Myocyte (in vitro differentiated cells): ENCODE measurements at regions not wholly inside any gene's neighbourhood (a gene's known extent, or its start where the extent isn't known, plus 50 kb on each side); places are given as distances from the start of the nearest gene placed in this dataset.

ENCODE experiments used
- DNase-seq: peaks from one replicate; pipeline ENCODE4 v3.0.0-alpha.2; 2012; ENCODE audit warnings: low read depth

DNA sequence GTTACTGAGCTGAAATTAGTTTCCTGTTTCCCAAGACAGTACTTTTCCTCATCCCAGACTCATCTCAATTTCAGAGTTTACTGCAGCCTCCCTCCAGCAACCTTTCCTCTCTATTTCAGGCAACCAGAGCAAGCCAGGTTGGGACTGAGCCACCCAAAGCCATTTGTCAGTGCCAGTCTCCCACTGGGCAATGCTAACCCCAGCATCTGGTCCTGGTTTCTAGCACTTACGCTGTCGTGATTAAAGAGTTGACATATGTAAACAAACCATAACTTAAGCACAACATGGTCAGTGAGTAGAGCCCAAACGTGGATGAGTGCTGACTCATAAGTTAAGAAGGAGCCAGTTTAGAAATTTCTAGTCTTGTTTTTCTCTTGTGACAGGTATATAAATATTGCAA lies 119.6 kb upstream of the BLID start:
- DNase-seq, result peak; percentile 86

DNA sequence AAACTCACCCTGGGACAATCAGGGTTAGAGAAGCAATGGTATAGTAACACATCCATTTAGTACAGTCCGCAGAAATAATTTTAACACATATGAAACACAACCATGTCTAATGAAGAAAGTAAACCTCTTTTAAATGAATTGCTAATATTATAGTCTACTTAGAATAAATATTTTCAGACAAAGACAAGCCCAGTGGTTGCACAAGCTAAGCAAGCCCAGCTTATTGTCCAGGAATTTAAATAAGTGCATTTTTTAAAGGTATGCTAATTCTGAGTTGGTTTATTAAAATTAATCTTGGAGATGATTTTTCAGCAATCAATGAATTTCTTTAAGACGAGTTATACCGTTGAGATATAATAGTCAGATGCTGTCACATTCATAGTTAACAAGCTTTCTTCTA lies 118.8 kb upstream of the BLID start:
- DNase-seq, result no peak

DNA sequence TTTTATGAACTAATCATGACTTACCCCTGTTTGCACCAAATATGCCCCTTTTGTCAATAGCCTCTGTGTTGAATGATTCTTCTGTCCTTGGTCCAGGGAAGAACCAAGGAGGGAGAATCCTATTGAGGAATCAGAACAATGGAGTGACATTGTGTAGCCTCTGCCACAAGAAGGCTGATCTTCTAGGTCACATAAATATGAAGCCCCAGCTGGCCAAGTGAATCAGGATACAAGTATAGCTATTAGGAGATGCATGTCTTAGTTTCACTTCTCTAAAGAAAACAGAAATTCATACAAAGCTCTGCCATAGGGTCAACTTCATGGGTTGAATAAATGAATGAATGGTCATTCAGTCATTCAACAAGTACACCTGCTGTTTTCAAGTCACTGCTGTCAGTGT lies 118.2 kb upstream of the BLID start:
- peak; percentile 44 for DNase-seq

DNA sequence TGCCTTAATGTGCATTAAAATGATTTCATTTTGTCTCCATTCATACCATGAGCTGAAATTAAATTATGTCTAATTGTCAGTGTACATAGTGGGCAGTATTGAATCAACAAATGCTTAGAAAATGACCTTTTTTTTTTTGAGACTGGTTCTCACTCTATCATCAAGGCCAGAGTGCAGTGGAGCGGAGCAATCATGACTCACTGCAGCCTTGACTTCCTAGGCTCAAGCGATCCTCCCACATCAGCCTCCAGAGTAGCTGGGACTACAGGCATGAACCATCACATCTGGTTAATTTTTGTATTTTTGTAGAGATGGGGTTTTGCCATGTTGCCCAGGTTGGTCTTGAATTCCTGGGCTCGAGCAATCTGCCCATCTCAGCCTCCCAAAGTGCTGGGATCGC lies 117.0 kb upstream of the BLID start:
- no peak for DNase-seq

DNA sequence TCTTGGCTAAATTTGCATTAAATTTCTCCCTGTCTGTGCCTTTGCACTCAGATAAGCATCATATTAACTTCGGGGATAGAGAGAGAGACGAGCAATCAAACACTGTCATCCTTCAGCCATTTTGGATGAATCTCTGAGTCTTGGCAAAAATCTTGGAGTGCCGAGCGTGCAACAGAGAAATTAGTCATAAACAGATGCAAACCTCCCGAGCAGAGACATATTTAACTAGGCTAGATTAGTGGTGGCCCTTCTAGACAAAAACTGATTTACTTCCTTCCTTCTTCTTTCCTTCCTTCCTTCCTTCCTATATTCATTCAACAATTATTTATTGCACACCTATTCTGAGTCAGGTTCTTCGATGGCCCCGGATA lies 114.4 kb upstream of the BLID start:
- no peak for DNase-seq

DNA sequence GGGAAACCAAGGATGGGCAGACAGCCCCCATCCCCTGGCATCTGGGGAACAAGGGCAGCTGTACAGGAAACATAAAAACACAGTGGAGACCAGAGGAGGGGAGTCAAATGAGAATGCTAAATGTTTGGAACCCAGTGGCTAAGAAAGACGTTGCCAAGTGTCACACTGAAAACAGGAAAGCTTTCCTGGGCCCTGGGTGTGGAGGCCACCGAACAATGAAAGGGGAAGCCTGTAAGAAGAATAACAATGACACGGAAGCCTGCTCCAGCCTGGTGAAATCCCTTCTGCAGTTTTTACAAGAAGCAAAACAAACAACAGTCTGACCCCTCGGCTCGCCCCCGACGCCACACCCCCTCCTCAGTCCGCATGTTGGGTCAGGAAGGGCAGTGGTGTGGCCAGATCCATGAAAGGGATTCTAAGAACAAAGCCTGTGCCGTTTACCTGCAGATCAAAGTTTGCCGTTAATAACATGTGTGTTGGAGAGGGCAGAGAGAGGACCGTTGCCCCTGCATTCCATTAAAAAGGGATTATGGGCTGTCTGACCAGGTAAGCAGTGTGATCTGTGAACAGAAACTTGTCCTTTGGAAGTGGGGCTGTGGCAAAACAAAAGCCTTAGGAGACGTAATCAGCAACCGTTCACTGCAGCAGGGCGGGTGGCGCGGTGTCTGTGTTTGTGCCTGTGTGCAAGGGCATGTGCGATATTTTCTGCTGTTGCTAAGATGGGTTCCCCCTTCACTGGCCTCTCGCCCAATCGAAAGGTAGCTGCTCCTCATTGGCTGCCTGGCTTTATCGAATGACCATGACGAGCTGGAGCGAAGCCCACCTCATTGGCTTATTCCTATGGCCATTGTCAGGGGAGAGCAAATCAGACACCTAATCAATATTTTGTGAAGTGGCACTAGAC lies 113.7 kb upstream of the BLID start:
- DNase-seq, result no peak

DNA sequence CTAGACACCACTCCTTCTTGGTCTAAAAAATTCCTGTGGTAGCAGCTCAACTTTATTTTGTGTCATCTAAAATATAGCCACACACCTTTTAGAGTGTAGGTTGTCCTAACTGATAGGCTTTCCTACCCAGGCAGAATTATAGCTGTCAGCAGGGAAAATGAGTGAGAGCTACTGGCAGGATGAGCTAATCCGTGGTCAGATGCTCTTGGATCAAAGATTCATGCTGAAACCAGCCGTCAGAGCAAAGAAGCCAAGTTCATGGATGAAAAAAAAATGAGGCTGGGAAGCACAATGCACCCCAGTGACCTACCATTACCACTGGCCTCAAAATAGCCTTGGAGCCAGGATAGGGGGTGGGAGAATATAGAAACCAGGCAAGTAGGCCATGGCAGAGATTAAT lies 113.1 kb upstream of the BLID start:
- DNase-seq, result peak; percentile 86

DNA sequence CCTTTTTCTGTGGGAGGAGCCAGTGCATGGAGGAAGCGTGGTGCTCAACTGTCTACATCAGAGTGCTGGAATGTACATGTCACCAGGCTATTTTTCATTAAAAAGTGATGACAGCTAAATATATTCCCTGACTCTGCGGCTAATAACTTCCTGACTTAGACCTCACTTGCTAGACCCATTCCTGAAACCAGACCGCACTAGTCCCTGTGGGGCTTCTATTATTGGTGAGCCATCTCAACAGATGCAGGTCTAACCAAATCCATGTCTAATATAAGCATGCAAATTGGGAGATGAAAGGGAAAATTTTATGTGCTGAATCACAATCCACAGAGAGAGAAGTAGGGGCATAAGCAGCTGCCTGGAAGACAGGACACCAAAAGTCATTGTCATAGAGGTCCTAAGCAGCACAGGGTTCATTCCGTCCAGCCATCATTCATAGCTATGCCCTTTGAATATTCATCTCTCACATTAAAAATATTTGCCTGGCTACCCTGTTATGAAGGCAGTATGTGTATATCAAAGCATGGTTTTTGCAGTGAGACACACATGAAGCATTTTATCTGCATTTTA lies 110.9 kb upstream of the BLID start:
- peak; percentile 98 for DNase-seq

DNA sequence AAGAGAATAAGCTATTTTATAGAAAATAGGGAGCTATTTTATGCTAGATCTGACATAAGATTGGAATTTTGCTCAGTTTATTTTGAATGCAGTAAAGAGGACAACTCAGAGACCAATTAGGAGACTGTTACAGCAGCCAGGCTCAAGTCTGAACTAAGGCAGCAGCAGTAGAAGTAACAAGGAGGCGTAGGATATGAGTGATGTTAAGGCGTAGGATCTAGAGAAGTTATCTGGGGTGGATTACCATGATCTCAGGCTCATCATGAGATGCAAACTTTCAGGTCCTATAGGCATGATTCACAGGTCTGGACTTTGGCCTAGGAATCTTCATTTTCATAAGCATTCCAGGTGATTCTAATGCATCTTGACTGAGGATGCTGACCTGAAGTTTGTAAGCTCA lies 108.9 kb upstream of the BLID start:
- DNase-seq, result no peak

DNA sequence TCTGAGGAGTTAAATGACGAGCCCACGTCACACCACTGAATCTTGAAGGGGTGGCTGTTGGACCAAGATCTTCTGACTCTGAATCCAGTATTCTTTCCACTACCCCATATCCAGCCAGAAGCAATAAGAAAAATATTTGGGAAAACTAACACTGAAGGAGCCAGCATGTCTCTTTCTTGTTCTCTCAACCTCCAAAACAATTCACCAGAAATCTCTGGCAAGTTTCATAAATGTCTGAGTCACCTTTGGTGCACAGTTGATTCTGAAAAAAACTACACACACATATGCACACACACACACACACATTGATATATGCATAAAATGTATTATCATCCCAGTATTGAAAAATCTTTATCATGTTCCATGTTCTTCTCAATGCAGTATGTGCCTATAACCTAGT lies 104.3 kb upstream of the BLID start:
- no peak for DNase-seq

DNA sequence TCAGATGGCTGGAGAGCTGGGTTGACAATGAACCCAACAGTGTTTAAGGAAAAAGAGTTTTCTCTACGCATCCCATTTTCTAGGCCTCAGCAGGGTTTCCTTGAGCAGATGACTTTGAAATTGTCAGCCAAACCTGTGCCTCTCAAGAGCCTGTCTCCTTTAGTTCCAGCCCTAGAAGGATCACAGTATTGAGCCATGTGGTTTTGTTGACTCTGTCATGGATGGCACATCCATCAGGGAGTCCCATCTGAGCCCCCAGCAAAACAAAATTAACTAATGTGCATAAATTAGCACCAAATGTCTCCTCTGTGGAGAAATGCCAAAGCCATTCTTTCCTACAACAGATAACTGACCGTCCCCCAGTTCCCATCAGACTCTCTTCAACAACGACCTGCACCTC lies 103.8 kb upstream of the BLID start:
- DNase-seq, result no peak

DNA sequence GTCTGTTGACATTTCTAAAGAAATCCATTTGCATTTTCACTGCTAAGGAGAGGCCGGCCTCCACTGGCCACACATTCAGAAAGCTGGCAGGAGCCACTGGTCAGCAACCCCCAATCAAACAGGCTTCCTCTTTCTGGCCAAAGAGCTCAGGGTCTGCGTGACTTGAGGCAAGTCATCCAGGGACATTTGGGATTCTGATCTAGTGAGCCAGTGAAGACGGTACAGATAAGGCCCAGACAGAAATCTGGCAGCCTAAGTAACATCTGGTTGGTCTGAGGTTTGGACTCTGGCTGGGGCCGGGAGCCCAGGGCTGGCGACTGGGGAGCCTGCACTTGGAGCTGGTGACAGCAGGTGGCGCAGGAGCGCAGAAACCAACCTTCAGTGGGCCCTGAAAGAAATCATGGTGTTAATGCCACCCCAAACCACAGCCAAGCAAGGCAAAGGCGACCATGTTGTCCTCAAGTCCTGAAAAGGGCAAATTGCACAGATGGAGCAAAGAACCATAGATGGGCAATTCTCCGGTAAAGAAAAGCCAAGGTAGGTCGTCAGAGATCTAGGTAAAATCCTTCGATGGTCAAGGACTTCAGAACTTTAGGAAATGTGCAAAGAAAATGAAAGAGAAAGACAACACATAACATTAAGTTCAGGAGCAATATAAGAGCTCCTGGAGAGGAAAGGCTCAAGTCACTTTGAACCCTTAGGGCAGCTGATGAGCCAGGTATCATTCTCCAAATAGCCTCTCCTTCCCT lies 99.4 kb upstream of the BLID start:
- DNase-seq, result peak; percentile 97

DNA sequence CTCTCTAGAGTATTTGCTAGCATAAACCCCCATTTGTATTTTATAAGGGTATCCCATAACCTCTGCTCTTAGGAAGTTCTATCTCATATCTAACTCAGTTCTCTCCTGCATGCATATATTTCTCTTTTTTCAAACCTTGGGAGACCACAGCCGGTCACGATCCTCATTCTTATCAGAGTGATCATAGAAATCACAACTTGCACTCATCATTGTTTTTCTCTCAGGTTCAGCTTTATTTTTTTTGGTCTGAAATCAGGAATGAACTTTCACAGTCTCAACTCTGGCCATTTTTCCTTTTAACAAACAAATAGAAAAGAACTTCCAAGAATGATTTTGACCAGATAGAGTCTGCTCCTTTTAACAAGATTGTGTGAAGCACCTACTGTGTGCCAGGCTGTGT lies 98.6 kb upstream of the BLID start:
- no peak for DNase-seq

DNA sequence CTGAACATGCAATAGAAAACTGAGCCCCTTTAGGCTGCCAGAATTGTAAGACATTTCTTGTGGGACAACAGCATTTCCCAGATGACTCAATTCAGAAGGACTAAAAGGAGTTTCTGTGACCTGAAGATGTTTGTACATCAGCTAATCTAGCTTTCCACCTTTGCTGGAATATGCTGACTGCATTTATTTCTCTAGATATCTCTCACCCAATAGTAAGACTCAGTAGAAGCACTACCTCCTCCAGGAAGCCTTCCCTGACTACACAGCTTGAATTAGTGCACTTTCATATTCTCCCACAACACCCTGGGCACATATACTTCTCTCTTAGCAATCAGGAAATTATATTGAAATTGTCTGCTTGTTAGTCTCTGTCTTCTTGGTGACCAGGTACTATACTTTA lies 98.1 kb upstream of the BLID start:
- DNase-seq, result no peak

DNA sequence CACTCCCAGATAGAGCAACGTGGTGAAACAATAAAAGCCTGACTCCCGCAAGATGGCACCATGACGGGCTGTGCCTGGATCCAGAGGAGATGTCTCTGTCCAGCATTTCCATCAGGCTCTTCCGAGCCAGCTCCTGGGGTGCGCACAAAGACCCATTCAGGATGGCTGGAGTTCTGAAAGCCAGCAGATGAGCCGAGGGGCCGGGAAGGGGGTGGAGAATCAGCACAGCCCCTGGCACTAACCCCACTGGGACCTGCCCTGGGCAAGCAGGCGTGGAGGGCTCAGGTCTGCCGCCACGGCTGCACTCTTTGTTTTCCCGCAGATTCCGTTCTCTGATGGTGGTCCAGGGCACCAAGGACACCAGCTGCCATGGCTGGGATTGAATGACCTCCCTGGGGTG lies 97.2 kb upstream of the BLID start:
- DNase-seq, result no peak

DNA sequence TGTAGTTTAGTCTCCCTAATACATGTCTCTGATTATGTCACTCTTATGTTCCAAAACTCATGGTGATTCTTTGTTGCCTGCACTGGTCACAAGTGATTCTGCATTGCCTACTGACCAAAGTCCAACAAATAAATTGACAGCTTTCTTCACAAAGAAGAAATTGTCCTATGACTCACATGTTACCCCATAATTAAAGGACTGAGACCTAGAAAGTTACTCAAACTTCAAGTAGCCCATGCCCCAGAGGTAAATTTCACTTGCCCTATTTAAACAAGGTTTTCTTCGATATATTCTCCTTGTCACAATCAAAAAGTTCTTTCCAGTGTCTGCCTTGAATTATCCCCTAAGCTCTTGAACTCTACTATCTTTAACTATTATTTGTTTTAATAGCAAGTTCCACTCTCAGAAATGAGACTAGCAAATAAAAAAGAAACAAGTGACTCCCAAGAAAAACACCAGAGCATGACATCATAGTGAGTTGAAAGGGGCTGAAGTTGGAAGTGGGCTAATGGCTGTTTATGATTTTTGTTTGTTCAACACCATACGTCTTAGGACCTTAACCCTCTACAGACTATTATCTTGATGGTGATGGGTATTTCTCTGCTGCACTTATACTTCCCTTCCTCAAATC lies 94.5 kb upstream of the BLID start:
- no peak for DNase-seq

DNA sequence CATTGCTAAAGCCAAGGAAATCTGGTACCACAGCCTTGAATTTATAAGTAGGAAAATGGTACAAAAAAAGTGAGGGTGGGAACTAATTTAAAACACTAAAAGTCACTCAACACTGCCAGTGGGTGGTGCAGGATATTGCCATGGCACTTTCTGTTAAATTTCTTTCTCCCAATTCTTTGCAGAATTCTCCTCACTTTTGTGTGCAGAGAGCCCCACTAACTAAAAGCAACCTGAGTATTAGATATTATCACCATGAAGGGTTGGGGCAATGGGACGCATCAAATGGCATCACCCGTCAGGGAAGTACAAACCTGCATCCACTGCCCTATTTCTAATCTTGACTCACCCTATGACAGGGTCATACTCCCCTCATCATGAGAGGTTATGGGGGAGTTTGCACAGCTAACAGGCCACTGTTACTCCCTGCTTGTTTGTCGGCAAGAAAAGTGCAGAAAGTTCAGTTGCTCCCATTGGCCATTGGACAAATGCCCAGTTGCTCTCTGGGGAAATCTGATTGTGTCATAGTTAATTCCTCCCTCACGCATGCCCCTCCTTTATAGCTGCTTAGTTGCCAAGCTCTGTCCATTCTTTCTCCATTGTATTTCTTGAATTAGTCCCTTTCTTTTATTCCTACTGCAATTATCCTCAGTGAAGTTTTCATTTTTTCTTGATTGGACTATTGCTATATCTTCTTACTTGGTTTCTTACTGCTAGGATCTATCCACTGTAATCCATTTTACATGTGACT lies 93.8 kb upstream of the BLID start:
- DNase-seq, result peak; percentile 90

DNA sequence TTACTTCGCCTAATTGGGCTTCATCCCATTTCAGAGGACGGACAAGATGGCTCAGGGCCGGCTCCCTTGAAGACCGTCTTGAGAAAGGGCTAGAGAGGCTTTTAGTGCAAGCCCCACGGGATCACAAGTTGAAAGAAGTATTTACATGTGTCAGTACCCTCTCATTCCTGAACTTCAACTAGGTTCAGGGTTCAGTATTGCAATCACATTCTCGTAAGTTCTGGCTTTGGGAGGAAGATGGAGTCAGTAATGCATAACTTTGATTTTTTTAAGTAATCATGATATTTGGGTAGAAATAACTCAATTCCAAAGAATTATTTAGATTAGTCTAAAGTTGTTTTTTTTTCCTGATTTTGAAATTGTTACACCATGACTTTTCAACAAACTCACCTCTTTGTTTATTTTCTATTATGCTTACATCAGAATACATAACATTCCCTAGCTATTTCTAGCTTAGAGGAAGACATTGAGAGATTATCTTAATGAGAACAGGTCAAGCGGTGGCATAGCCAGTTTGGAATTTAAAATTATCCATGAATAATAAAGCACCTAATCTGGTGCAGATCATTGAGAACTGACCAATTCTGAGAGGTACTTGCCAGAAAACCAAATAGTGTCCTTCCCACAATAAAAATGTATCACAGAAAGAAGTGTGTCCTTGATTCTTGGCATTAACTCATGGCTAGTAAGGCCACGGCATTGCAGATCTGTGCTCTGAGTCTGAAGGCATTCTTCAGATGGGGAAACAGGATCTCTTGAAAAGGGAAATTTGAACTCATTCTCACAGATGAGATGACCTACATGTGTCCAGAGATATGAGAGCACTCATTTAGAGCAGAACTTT lies 92.1 kb upstream of the BLID start:
- DNase-seq, result no peak

DNA sequence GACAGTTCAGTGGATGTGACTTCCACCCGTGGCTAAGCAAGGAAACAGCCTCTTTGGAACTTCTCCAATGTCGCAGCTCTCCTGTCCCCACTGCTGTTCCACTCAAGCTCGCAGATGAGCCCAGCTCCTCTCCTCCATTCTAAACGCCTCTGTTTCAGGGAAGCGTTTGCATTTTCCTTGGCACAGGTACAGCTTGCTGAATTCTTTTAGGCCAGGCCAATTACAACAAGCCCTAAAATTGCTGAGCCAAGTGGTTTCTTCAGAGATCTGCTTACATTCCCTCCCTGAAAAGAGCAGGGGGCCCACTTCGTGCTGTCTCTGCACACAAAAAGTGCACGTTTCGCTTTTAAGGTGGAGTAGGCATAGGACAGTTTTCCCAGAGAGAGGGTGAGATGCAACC lies 91.5 kb upstream of the BLID start:
- DNase-seq, result no peak

DNA sequence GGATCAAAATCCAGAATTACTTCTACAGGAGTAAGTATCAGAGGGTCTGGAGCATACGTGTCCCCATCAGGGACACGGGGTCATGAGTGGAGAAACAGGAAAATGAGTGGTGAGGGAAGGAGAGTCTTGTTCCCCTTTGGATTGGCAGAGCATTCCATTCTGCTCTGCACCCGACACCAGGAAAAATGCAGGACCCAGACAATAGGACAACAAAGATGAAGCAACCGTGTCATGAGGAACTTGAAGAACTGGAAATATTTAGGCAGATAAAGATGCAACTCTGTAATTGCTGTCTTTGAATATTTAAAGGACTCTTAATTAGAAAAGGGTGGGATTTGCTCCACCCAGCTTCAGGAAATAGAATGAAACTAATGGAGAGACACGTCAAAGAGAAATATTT lies 89.0 kb upstream of the BLID start:
- no peak for DNase-seq
